Right lobe of liver (tissue), 6 donors: ENCODE measurements at regions not wholly inside any gene's neighbourhood (a gene's known extent, or its start where the extent isn't known, plus 50 kb on each side); places are given as distances from the start of the nearest gene placed in this dataset.

ENCODE experiments used
- ATAC-seq, 4 donors: fragments of 200-7000 bp; cut with Tn5 transposase; one replicate each; pipeline ENCODE4 v1.9.1; 2020; ENCODE audit warnings: mild to moderate bottlenecking in 4 of 4, moderate library complexity in 4 of 4
- DNase-seq, 3 donors: peaks; one replicate each; pipeline ENCODE4 v3.0.0-alpha.2; 2020
- H3K27ac ChIP-seq, 3 donors: fragments of 200-600 bp; one replicate each; pipeline ENCODE4 v1.8.0; 2022
- H3K27me3 ChIP-seq, 2 donors: fragments of 200-600 bp; one replicate each; pipeline ENCODE4 v1.8.0; 2022
- H3K36me3 ChIP-seq, 4 donors: fragments of 200-600 bp; sonication (generic) in 1 of 4; one replicate each; pipeline versions ENCODE4 v1.5.1 to v1.8.0; 2017 to 2022; ENCODE audit warnings: control low read depth in 1 of 4
- H3K4me1 ChIP-seq, 4 donors: fragments of 200-600 bp; sonication (generic) in 1 of 4; one replicate each; pipeline versions ENCODE4 v1.5.1 to v1.8.0; 2017 to 2022; ENCODE audit warnings: control low read depth in 1 of 4
- H3K4me3 ChIP-seq, 3 donors: fragments of 200-600 bp; one replicate each; pipeline ENCODE4 v1.8.0; 2022
- H3K9me3 ChIP-seq, 4 donors: fragments of 200-600 bp; sonication (generic) in 1 of 4; one replicate each; pipeline versions ENCODE4 v1.5.1 to v1.8.0; 2017 to 2022; ENCODE audit warnings: control low read depth in 1 of 4
- CTCF ChIP-seq, 4 donors: fragments of 200-600 bp in 3 of 4; fragments of 450-650 bp in 1 of 4; IDR thresholded peaks; one replicate each; pipeline versions ENCODE4 v1.5.1 to v1.8.0; 2016 to 2022; ENCODE audit warnings: antibody characterized with exemption in 4 of 4, mild to moderate bottlenecking in 2 of 4
- POLR2A ChIP-seq: fragments of 450-650 bp; IDR thresholded peaks from one replicate; pipeline ENCODE4 v1.6.1; 2017; ENCODE audit warnings: antibody characterized with exemption, mild to moderate bottlenecking
- WGBS: methylation state at CpG from one replicate; pipeline ENCODE4 v1.1.6; 2018; ENCODE audit warnings: low coverage, low lambda C conversion rate; ENCODE audit not compliant: insufficient coverage; ENCODE audit errors: missing lambda C conversion rate; 5-methylcytosine and 5-hydroxymethylcytosine counted together
- intact Hi-C, 2 donors: fragments of 100-400 bp; cut with DNase I; formaldehyde crosslinking; loops; one replicate each; pipeline versions ENCODE4 v1.11.2 to v1.14.1; 2022
- donor health status: DM: no; HTN: yes; CAD: no.
- donor health status: DM: no; HTN: no; CAD: no.
- donor health status: DM: no; HTN: no; CAD: no.
- donor health status: DM: no; HTN: yes; CAD: no.
- donor health status: DM: no; HTN: yes; CAD: no.

GRCh38 chr21:15434163-15434905 lies 295.4 kb upstream of the USP25 start:
- ATAC-seq, result no peak
- Histone ChIP-seq H3K9me3 (no peaks in the 10 kb centered on the region), H3K27me3 (no peaks in the 10 kb centered on the region), H3K27ac (no peak overlapping the region), H3K4me3 (no peak overlapping the region), H3K36me3 (no peaks in the 10 kb centered on the region), H3K4me1 (peaks cover 0 to 29% (median 3%) of the 10 kb centered on the region in 4 donors)
- WGBS, result 73% methylated on average over 2 of the region's 2 CpGs
- TF ChIP-seq POLR2A (no peak), CTCF (IDR thresholded peaks at IDR 0.05) (no peak)
- no peak for DNase-seq
- intact Hi-C loops, result no loop called here

GRCh38 chr21:15436031-15436430 lies 293.8 kb upstream of the USP25 start:
- Histone ChIP-seq H3K4me1 (peaks cover 0 to 41% (median 6%) of the 10 kb centered on the region in 4 donors), H3K27me3 (no peaks in the 10 kb centered on the region), H3K4me3 (no peak overlapping the region), H3K27ac (no peak overlapping the region), H3K9me3 (no peaks in the 10 kb centered on the region), H3K36me3 (no peaks in the 10 kb centered on the region)
- WGBS, result 70% methylated on average over 1 of the region's 1 CpG
- DNase-seq (no peak), ATAC-seq (no peak)
- TF ChIP-seq CTCF (IDR thresholded peaks at IDR 0.05) (no peak), POLR2A (no peak)
- intact Hi-C loops, result no loop called here

DNA sequence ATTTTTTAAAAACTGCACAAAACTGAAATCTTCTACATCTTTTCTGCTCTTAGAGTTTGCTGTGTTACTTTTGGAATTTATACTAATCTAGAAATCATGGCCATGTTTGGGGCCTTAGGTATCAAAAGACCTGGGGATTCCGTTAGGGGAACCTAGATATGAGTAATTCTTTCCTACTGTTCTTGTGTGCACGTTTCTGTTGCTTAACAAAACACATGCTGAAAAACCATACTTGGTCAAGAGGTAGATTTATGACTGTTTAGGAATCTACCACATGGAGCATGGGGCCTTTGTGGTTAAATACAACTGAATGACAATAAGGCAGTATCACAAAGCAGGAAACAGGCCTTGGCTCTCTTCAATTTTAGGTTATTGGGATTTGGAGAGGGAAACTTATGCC lies 291.9 kb upstream of the USP25 start:
- no peaks in the 10 kb centered on the region for H3K36me3 ChIP-seq
- H3K27me3 ChIP-seq, result no peaks in the 10 kb centered on the region
- DNase-seq (no peak), ATAC-seq (no peak)
- peaks cover 0 to 46% (median 13%) of the 10 kb centered on the region in 4 donors for H3K4me1 ChIP-seq
- 31% methylated on average over 2 of the region's 2 CpGs for WGBS
- no peak for TF ChIP-seq POLR2A
- TF ChIP-seq CTCF (IDR thresholded peaks at IDR 0.05), result no peak
- no peak overlapping the region for H3K4me3 ChIP-seq
- H3K27ac ChIP-seq, result no peak overlapping the region
- H3K9me3 ChIP-seq, result no peaks in the 10 kb centered on the region
- intact Hi-C loops, result no loop called here

DNA sequence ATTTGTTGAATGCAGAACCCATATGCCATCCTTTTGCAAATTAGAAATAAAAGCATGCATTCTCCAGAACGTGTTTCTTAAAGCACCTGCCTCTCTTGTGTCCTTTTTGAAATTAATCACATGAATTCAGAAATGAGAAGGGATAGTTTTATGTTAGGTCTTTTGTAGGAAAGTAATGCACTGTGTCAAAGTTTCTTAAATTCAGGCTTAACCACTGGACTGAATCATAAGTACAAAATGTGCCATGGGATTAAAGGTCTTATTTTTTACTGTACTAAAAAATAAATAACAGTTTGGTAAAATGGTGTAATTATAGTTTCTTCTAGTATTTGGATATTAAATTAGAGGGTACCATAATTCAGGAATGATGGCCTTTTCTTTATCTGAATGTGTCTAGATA lies 290.1 kb upstream of the USP25 start:
- 49% methylated on average over 1 of the region's 1 CpG for WGBS
- Histone ChIP-seq H3K36me3 (no peaks in the 10 kb centered on the region), H3K27ac (no peak overlapping the region), H3K4me1 (peaks cover 0 to 39% (median 17%) of the 10 kb centered on the region in 4 donors), H3K4me3 (no peak overlapping the region), H3K27me3 (no peaks in the 10 kb centered on the region), H3K9me3 (no peaks in the 10 kb centered on the region)
- DNase-seq (no peak), ATAC-seq (no peak)
- TF ChIP-seq POLR2A, result no peak
- no peak for TF ChIP-seq CTCF (IDR thresholded peaks at IDR 0.05)
- intact Hi-C loops, result no loop called here
